HPDE6-E6E7 (cell line): ENCODE measurements at regions not wholly inside any gene's neighbourhood (a gene's known extent, or its start where the extent isn't known, plus 50 kb on each side); places are given as distances from the start of the nearest gene placed in this dataset.
"Not testable (repeated sequence)": the region's sequence is repeated elsewhere in the genome, so short reads cannot be mapped to it uniquely, and the experiment has no call there.

Experiments used
- DNase-seq: peaks from one replicate; pipeline ENCODE4 v3.0.0; 2011; ENCODE audit warnings: missing footprints; ENCODE audit errors: extremely low spot score

- no peak for DNase-seq
Observed at GRCh38 chr14:106518054-106518943, 991.9 kb downstream of the TMEM121 start.

GRCh38 chr14:106522118-106522517 lies 995.7 kb downstream of the TMEM121 start:
- DNase-seq, result not testable (repeated sequence)

GRCh38 chr14:106522990-106523389 lies 996.6 kb downstream of the TMEM121 start:
- DNase-seq, result no peak

- DNase-seq, result no peak
Observed at GRCh38 chr14:106528717-106529116, 1002.3 kb downstream of the TMEM121 start.

GRCh38 chr14:106530031-106530422 lies 1003.6 kb downstream of the TMEM121 start:
- no peak for DNase-seq

GRCh38 chr14:106530423-106531107 lies 1004.2 kb downstream of the TMEM121 start:
- DNase-seq, result no peak

- not testable (repeated sequence) for DNase-seq
Observed at GRCh38 chr14:106537597-106537996, 1011.2 kb downstream of the TMEM121 start.

GRCh38 chr14:106538201-106538600 lies 1011.8 kb downstream of the TMEM121 start:
- DNase-seq, result no peak

- no peak for DNase-seq
Observed at GRCh38 chr14:106547735-106548434, 1021.5 kb downstream of the TMEM121 start.

GRCh38 chr14:106549064-106549463 lies 1022.7 kb downstream of the TMEM121 start:
- no peak for DNase-seq

GRCh38 chr14:106551265-106551664 lies 1024.9 kb downstream of the TMEM121 start:
- no peak for DNase-seq

GRCh38 chr14:106556211-106556610 lies 1029.8 kb downstream of the TMEM121 start:
- DNase-seq, result not testable (repeated sequence)

GRCh38 chr14:106556665-106557289 lies 1030.4 kb downstream of the TMEM121 start:
- DNase-seq, result no peak

GRCh38 chr14:106562451-106562850 lies 1036.1 kb downstream of the TMEM121 start:
- no peak for DNase-seq

GRCh38 chr14:106564058-106564643 lies 1037.8 kb downstream of the TMEM121 start:
- DNase-seq, result no peak

- no peak for DNase-seq
Observed at GRCh38 chr14:106578481-106578880, 1052.1 kb downstream of the TMEM121 start.

GRCh38 chr14:106579084-106579483 lies 1052.7 kb downstream of the TMEM121 start:
- no peak for DNase-seq

GRCh38 chr14:106585692-106586091 lies 1059.3 kb downstream of the TMEM121 start:
- DNase-seq, result no peak

GRCh38 chr14:106586098-106586704 lies 1059.8 kb downstream of the TMEM121 start:
- DNase-seq, result no peak

GRCh38 chr14:106591539-106591938 lies 1065.2 kb downstream of the TMEM121 start:
- not testable (repeated sequence) for DNase-seq
